Keratinocyte (primary cell): ENCODE measurements at regions not wholly inside any gene's neighbourhood (a gene's known extent, or its start where the extent isn't known, plus 50 kb on each side); places are given as distances from the start of the nearest gene placed in this dataset.

Source experiments
- EZH2 ChIP-seq: IDR thresholded peaks from one replicate; pipeline ENCODE4 v1.6.1; 2012; ENCODE audit warnings: inconsistent platforms, mild to moderate bottlenecking, low read length, moderate library complexity
- TF ChIP-seq, protein P1 (sequence below), 3 experiments: IDR thresholded peaks in 1 of 3; conservative IDR thresholded peaks in 1 of 3; optimal IDR thresholded peaks in 1 of 3; 2 replicates in 2 of 3; 3 replicates in 1 of 3; pipeline versions ENCODE3 to v1.5.1; 2011; ENCODE audit warnings: low read length in 3 of 3, mild to moderate bottlenecking in 3 of 3, moderate library complexity in 2 of 3, control low read depth in 1 of 3, inconsistent platforms in 1 of 3; ENCODE audit not compliant: insufficient read depth in 2 of 3; ENCODE audit errors: extremely low read depth in 1 of 3

DNA sequence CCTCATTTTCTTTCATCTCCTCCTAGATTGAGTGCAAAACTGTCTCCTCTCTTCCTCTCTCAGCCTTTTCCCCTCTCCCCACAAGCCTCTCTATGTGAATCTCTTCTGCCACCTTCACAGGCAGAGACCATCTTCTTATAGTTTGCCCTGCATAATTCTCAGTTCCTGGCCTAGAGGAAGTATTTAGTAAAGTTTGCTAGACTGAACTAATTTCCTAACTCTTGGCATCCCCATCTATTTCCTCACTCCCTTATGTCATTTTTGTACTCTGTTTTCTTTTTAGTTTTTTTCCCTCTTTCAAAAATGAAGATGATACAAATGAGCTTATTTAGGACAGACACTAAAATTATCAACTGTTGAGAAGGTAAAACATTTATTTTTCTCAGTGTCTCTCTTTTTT, 66.0 kb downstream of the XCL2 start:
- TF ChIP-seq, protein P1, sequence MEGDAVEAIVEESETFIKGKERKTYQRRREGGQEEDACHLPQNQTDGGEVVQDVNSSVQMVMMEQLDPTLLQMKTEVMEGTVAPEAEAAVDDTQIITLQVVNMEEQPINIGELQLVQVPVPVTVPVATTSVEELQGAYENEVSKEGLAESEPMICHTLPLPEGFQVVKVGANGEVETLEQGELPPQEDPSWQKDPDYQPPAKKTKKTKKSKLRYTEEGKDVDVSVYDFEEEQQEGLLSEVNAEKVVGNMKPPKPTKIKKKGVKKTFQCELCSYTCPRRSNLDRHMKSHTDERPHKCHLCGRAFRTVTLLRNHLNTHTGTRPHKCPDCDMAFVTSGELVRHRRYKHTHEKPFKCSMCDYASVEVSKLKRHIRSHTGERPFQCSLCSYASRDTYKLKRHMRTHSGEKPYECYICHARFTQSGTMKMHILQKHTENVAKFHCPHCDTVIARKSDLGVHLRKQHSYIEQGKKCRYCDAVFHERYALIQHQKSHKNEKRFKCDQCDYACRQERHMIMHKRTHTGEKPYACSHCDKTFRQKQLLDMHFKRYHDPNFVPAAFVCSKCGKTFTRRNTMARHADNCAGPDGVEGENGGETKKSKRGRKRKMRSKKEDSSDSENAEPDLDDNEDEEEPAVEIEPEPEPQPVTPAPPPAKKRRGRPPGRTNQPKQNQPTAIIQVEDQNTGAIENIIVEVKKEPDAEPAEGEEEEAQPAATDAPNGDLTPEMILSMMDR (optimal IDR thresholded peaks at IDR 0.05 in 1 of 3, IDR thresholded peaks at IDR 0.05 in 1 of 3, conservative IDR thresholded peaks at IDR 0.05 in 1 of 3; ENCODE audit: extremely low read depth in 1 of 3, insufficient read depth in 2 of 3, low read length in 3 of 3), result no peak
- TF ChIP-seq EZH2, result no peak
